ENCODE measurements at regions not wholly inside any gene's neighbourhood (a gene's known extent, or its start where the extent isn't known, plus 50 kb on each side); places are given as distances from the start of the nearest gene placed in this dataset.

DNA sequence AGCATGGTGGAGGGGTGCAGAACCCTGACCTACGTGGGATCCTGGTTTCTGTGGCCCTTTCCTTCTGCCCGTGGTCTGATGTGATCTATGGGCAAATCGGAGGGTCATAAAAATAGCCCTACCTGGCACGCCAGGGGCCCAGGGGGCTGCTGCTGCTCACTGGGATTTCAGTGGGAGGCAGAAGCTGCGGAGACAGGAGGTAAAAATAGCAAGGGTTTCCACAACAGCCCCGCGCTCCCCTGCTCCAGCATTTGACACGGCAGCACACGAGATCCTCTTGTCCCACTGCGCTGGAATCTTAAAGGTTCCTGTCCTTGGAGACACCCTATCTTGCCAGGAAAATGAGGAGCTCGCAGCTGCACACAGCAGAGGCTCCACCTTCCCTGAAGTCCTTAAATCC is 321.2 kb downstream of the CTTN start:
- 78% methylated on average over 6 of the region's 11 CpGs for WGBS (ENCODE audit: insufficient coverage, low coverage, low lambda C conversion rate, missing lambda C conversion rate)
- Histone ChIP-seq H3K27me3 (no peaks in the 10 kb centered on the region), H3K27ac (no peak overlapping the region), H3K4me3 (no peak overlapping the region), H3K4me1 (no peaks in the 10 kb centered on the region), H3K36me3 (no peaks in the 10 kb centered on the region), H3K9me3 (no peaks in the 10 kb centered on the region)
- no peak for DNase-seq
- no peak for ATAC-seq
- intact Hi-C loops (cut with DNase I): no loop called here
- no peak for TF ChIP-seq POLR2A (IDR thresholded peaks at IDR 0.05)
- TF ChIP-seq, protein P1, sequence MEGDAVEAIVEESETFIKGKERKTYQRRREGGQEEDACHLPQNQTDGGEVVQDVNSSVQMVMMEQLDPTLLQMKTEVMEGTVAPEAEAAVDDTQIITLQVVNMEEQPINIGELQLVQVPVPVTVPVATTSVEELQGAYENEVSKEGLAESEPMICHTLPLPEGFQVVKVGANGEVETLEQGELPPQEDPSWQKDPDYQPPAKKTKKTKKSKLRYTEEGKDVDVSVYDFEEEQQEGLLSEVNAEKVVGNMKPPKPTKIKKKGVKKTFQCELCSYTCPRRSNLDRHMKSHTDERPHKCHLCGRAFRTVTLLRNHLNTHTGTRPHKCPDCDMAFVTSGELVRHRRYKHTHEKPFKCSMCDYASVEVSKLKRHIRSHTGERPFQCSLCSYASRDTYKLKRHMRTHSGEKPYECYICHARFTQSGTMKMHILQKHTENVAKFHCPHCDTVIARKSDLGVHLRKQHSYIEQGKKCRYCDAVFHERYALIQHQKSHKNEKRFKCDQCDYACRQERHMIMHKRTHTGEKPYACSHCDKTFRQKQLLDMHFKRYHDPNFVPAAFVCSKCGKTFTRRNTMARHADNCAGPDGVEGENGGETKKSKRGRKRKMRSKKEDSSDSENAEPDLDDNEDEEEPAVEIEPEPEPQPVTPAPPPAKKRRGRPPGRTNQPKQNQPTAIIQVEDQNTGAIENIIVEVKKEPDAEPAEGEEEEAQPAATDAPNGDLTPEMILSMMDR (IDR thresholded peaks at IDR 0.05): no peak

- ATAC-seq (no peak), DNase-seq (no peak)
- no peaks in the 10 kb centered on the region for H3K27me3 ChIP-seq
- no peak overlapping the region for H3K27ac ChIP-seq
- H3K9me3 ChIP-seq: no peaks in the 10 kb centered on the region
- H3K4me1 ChIP-seq: no peaks in the 10 kb centered on the region
- 84% methylated on average over 3 of the region's 5 CpGs for WGBS (ENCODE audit: insufficient coverage, low coverage, low lambda C conversion rate, missing lambda C conversion rate)
- no peak overlapping the region for H3K4me3 ChIP-seq
- intact Hi-C loops (cut with DNase I): no loop called here
- no peaks in the 10 kb centered on the region for H3K36me3 ChIP-seq
- no peak for TF ChIP-seq POLR2A (IDR thresholded peaks at IDR 0.05)
These were observed 322.0 kb downstream of the CTTN start for GRCh38 chr11:70720281-70720680.

DNA sequence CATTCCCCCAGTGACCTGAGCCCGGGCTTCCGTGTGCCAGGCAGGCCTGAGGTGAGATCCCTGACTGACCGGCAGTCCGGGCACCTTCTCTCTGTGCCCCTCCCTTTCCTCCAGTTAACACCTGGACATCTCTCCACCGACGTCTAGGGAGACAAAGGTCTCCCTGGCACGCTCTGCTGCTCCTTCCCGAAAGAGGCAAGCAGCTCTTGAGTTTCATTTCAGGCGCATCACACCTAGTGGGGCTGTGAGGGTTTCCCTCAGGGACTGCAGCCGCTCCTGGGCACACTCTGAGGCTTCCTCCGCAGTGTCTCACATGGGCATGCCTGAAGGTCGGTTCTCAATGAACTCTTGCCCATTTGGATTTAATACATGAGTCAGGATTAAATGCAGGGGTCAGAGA is 322.7 kb downstream of the CTTN start:
- TF ChIP-seq, protein P1 (IDR thresholded peaks at IDR 0.05): no peak
- no peak for TF ChIP-seq POLR2A (IDR thresholded peaks at IDR 0.05)
- DNase-seq (no peak), ATAC-seq (no peak)
- no peak overlapping the region for H3K4me3 ChIP-seq
- no peaks in the 10 kb centered on the region for H3K27me3 ChIP-seq
- 84% methylated on average over 6 of the region's 12 CpGs for WGBS (ENCODE audit: insufficient coverage, low coverage, low lambda C conversion rate, missing lambda C conversion rate)
- no peaks in the 10 kb centered on the region for H3K36me3 ChIP-seq
- no peaks in the 10 kb centered on the region for H3K9me3 ChIP-seq
- intact Hi-C loops (cut with DNase I): no loop called here
- no peak overlapping the region for H3K27ac ChIP-seq
- H3K4me1 ChIP-seq: no peaks in the 10 kb centered on the region

DNA sequence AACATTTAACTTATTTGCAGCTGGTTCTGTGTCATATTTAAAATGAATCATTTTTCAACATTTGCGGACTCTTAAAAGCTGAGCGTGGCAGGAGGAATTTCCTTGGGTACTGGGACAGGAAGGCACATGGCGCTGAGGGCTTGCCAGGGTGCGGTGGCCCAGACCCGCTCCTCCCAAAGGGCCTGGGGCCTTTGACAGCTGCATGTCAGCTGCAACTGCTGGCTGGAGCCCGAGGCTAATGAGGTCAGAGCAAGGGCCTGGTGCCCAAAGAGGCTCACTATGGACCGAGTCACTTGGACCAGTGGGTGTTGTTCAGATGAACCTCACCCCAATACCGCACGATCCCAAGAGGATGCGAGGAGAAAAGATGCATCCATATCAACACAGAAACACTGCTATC is 326.9 kb downstream of the CTTN start:
- no peak overlapping the region for H3K4me3 ChIP-seq
- WGBS (ENCODE audit: insufficient coverage, low coverage, low lambda C conversion rate, missing lambda C conversion rate): 70% methylated on average over 2 of the region's 10 CpGs
- H3K9me3 ChIP-seq: no peaks in the 10 kb centered on the region
- no peaks in the 10 kb centered on the region for H3K4me1 ChIP-seq
- intact Hi-C loops (cut with DNase I): no loop called here
- no peaks in the 10 kb centered on the region for H3K27me3 ChIP-seq
- no peak for DNase-seq
- no peak for ATAC-seq
- no peaks in the 10 kb centered on the region for H3K36me3 ChIP-seq
- no peak overlapping the region for H3K27ac ChIP-seq
- TF ChIP-seq, protein P1 (IDR thresholded peaks at IDR 0.05): no peak
- TF ChIP-seq POLR2A (IDR thresholded peaks at IDR 0.05): no peak

- no peak for ATAC-seq
- H3K27ac ChIP-seq: no peak overlapping the region
- H3K36me3 ChIP-seq: no peaks in the 10 kb centered on the region
- intact Hi-C loops (cut with DNase I): no loop called here
- no peak for TF ChIP-seq POLR2A (IDR thresholded peaks at IDR 0.05)
- TF ChIP-seq, protein P1 (IDR thresholded peaks at IDR 0.05): no peak
- 85% methylated on average over 3 of the region's 7 CpGs for WGBS (ENCODE audit: insufficient coverage, low coverage, low lambda C conversion rate, missing lambda C conversion rate)
- no peaks in the 10 kb centered on the region for H3K9me3 ChIP-seq
- DNase-seq: no peak
- no peaks in the 10 kb centered on the region for H3K4me1 ChIP-seq
- H3K4me3 ChIP-seq: no peak overlapping the region
- no peaks in the 10 kb centered on the region for H3K27me3 ChIP-seq
These were observed 327.4 kb downstream of the CTTN start for GRCh38 chr11:70725739-70726138.
